Occipital lobe (tissue), 1 donor: ENCODE measurements at regions not wholly inside any gene's neighbourhood (a gene's known extent, or its start where the extent isn't known, plus 50 kb on each side); places are given as distances from the start of the nearest gene placed in this dataset.
"Not testable (repeated sequence)": the region's sequence is repeated elsewhere in the genome, so short reads cannot be mapped to it uniquely, and the experiment has no call there.

ENCODE experiments used
- DNase-seq: peaks from one replicate; lab custom pipeline; 2025; lab: John Stamatoyannopoulos, UW

DNA sequence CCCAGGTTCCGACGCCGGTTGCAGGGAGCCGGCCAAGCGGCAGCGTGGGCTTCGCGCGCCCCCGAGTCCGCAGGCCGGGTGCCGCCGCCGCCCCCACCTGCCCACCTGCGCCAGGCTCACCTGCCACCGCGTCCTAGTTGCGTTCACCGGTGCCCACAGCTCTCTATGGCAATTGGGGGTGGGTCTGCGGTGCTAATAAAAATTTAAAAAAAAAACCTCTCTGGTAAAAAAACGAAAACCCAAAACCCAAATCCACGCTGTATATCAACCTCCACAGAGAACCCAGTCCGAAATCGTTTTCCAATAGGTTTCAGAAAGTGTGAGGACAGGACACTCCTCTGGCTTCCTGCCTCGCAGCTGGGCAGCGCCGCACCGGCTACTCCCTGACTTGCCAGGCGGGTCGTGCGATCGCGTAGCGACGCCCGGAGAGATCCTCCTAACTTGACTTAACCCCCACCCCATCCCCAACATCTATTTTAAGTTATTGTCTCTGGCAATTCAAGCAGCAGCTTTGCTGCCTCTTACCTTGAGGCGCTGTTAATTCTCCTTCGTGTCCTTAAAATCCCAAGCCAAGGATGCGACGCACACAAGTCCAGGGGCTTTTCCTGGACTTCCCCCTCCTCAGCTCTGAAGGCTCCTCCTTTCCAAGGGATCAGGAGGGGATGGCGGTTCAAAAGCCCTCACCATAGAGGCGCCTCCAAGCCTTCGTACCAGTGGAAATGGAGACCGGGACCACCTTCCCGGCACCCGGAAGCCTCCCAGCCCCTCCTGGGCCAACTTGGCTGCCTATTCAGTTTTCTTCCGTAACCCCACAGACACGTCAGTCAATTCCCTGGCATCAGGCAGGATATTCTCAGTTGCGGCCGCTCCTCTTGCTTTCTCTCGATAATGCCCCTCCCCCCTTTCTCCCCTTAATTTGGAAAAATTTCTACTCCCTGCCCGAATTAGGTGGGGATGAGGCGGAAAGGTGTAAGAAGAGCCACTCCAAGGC is 1639.4 kb upstream of the C9orf72 start:
- DNase-seq, result no peak

DNA sequence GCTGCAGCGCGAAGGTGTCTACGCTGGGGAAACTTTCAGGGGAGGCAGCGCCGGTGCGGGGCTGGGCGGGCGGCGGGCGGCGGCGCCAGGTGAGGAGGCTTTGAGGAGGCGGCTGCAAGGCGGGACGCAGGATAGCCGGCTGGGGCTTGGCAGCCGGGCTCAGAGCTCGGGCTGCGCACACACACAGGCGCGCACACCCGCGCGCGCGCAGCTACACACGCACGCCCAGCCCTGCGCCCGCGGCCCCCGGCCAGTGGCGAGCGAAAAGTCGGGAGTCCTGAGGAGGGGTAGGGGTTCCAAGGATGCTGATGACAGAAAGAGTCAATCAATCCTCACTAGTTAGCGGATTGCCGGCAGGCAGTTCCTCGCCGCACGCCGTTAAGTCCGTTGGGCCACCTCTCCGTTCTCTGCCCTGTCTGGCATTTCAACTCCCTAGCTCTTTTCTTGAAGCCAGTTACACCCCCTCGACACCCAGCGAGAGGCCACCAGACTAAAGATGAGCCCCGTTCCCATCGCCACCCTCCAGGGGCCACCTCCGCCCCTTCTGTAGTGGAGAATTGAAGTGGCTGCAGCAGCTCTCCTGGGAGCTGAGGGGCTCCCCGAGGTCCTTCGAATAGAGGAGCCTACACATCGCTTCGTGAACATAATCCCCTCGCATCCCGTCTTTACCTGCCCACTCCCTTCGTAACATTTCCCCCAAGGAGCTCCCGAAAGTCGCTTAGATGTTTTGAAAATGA is 1640.3 kb upstream of the C9orf72 start, which contains the start of gene LINGO2:
TSS of gene LINGO2 (minus strand) at position 185 of the 737 bp plus-strand sequence.
- DNase-seq, result peak; percentile 27

DNA sequence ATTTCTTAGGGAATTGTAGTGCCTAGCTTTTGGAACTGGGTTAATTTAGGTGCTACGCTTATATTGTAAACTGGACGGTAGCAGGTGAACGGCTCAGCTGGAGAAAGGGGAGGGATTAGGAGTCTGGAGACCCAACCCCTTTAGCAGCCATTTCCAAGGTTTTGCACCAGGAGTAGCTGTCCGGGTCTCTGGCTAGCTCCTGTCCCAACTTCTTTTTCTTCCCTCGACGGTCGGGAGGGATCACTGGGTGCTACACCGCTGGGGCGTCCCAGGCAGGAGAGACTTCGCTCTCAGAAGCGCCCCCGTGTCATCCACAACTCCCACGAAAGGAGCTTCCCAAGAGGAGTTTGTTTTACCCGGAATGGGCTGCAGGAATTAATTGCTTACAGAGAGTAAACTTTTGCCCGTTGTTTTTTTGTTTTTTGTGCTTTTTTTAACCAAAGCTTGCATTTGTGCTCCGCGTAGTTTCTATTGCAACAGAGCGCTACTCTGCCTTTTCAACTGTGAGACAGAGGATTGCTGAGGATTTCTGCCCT is 1640.9 kb upstream of the C9orf72 start:
- peak; percentile 29 for DNase-seq

DNA sequence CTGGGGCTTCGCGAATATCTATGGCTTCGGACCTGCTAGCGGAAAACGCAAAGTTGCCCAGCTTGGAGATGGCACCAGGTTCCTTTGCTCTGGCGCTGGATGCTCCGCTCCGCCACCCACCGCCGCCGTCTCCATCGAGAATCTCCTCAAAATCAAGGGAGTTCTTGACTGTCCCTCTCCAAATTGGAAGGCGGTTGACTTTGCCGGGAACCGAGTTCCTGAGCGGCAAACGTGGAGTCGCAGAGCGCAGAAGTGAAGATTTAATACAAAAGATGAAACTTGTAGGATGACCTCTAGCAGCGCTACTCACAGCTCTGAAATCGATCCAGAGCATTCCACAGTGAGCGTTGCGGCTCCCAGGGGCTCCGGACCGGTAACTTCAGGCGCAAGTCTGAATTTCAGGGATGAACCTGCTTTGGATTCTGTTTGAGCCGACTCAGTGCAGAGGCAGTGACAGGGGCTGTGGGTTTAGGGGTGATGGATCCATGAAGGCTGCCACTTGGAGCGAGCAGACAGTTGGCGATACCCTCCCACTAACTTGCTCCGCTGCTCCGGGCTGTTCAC is 1641.5 kb upstream of the C9orf72 start:
- DNase-seq, result no peak

DNA sequence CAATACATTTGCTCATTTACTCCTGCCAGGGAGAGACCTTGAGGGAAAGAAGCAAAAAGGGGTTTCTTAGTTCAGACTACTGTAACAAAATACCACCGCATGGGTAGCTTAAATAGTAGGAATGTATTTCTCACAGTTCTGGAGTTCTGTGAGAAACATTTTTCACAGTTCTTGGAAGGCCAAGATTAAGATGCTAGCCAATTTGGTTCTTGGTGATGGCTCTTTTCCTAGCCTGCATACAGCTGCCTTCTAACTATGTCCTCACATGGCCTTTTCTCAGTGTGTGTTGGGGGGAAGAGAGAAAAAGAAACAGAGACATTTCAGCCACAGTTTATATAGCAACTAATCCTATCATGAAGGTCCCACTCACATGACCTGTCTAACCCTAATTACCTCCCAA is 1644.7 kb upstream of the C9orf72 start:
- DNase-seq, result no peak

DNA sequence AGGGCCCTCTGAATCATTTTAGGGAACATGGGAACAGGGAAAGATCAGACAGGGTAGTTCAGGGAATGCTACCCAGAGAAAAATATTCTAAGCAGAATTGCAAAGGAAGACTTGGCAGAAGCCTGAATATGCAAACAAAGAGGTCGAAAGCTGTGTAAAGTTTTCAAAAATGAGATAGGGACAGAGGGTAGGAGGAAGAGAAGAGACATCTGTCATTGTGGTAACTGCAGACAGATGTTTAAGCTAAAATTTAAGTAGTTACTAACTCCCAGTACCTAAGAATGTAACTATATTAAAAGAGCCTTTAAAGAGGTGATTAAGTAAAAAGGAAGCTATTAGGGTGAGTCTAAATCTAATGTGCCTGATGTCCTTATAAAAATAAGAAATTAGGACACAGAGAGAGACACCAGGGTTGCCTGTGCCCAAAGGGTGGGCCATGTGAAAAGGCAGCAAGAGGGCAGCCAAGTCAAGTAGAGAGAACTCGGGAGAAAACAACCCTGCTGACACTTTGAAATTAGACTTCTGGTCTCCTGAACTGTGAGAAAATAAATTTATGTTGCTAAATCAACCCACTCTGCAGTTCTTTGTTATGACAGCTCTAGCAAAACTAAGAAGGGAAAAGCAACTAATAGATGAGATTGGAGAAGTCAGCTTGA is 1647.4 kb upstream of the C9orf72 start:
- no peak for DNase-seq

DNA sequence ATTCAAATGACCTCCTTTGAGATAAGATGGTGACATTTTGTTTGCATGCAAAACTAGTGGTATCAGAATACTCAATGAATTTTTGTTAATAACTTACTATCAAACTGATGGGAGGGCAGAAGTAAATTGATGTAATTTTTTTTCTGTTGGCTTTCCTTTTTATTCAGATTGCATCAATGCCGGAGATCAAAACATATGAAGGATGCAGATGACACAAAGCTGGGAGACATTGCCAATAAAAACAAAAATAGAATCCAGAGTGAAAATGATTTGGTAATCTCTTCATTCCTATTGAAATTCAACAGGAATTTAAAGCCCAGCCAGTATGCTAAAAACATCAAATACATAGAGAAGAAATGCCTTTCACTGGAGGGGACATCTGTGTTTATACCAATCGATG is 1655.3 kb upstream of the C9orf72 start:
- no peak for DNase-seq

DNA sequence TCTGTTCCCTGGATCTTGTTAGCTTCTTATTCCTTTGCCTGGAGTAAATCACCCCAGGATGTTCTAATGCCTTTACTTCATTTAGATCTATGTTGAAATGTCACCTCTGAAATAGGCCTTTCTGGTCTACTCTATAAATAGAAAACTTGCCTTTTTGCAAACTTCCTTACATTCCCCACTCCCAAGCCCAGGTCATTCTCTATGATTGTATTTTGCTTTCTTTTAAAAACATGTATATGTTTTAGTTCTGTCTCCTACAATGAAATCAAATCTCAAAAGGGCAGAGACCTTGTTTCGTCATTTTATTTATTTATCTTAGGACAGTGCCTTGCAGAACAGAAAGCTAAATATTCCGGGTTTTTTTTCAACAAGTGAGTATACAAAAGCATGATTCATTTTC is 1657.7 kb upstream of the C9orf72 start:
- no peak for DNase-seq

DNA sequence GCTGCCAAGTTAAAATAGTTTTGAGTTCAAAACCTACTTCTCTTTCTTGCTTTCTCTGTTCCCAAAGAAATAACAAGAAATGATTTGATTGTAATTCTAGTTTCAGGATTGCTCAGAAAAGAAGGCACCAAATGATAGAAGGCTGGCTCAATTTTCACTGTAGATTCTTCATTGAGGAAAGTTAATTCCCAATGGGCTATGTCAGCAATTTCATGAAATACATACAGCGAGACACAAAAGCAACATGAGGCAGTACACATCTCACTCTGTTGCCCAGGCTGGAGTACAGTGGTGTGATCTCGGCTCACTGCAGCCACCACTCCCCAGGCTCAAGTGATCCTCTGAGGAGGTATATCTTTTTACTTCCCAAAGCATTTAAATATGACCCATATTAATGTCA is 1659.9 kb upstream of the C9orf72 start:
- no peak for DNase-seq

DNA sequence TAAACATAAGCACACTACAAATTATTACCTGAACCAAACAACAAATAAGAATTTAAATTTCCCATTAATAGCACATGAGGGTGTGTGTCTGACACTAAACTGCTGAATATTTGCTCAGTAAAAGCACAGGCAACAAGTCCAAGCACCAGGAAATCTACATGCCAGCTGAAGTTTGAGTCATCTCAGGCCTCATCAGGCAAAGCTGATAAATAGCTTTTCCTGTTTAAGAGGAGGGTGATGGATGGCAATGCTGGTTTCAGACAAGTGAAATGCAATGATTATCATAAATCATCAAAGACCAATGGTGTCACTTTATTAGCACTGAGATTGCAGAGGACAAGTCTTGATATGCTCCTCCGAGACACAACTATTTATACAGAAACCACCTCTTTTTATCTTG is 1668.0 kb upstream of the C9orf72 start:
- no peak for DNase-seq

DNA sequence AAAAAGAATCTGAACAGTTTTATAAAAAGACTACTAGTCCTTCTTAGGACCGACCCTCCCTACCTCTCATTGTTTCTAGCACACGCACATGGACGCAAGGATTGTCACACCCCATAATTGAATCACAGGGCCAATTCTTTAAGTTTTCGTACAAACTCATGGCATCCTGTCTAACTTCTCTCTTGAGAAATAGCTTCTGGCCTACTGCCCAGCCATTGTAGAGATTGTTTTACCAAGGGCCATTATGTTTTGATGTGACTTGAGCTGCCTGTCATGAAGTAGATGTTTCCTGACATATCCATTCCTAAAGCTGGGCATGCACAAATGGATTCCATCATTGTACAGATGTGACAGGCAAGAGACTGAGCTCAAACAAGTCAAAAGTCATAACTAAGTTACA is 1672.1 kb upstream of the C9orf72 start:
- DNase-seq, result no peak

DNA sequence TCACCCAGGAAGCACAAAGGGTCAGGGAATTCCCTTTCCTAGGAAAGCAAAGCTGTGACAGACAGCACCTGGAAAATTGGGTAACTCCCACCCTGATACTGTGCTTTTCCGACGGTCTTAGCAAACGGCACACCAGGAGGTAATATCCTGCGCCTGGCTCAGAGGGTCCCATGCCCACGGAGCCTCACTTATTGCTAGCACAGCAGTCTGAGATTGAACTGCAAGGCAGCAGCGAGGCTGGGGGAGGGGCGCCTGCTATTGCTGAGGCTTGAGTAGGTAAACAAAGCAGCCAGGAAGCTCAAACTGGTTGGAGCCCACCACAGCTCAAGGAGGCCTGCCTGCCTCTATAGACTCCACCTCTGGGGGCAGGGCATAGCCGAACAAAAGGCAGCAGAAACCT is 1697.1 kb upstream of the C9orf72 start:
- DNase-seq, result not testable (repeated sequence)

DNA sequence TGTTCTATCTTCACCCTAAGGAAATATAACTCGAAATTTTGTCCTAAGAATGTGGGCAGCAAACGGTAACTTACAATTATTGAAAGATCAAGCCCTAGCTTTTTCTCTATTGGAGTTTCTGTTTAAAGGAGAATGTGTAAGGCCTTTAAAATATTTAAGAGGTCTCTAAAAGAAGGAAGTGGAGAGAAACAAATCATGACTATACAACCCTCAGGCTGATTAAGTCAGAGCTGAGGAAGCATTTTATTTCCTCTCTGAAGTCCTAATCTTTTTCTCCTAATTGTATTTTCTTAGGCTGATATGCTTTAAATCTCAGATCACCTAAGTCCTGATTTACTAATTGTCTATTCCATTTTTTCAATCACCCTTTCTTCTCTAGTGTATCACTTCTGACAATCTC is 1708.8 kb upstream of the C9orf72 start:
- no peak for DNase-seq

DNA sequence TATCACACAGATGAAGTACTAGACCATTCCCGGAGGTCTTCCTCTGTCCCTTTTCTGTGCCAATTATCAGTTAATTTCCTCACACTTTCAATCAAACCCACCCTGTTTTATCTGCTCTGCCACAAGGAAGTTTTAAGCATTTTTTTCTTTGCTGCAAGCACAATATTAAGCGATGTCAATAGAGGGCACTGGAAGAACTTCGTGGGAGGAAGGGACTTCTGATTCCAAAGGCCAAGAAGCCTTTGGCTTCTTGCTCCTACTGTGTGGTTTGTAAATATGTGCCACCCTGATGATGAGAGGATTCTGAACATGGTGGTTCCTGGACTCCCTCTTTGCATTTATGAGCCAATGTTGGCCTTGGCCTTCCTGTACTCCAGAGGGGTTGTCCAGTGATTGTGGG is 1712.5 kb upstream of the C9orf72 start:
- no peak for DNase-seq

DNA sequence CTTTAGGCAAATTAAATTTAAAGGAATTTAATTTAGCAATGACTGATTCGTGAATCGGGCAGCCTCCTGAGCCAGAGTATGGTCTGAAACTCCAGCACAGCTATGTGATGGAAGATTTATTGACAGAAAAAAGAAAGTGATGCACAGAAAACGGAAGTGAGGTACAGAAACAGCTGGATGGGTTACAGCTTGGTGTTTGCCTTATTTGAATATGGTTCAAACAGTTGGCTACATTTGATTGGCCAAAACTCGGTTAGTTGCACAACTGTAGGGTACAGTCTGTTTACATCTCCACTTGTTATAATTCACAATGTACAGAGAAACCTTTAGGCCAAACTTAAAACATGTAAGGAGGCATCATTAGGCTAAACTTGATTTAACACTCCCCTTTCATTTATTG is 1716.1 kb upstream of the C9orf72 start:
- DNase-seq, result no peak

DNA sequence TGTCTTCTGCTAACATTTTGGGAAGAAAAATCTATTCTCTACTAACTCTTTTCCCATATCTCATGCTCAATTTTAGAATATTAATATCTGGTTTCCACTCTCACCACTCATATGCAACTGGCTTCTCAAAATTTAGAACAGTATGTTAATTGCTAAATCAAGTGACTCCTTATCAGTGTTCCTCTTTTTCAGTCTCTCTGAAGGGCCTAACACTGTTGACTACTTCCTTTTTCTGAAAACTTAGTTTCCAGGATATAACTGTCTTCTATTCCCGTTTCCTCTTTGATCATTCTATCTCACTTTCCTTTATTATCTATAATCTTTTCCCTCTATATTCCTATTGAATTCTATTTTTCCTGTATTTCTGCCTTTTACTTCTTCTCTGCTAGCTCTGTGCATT is 1717.2 kb upstream of the C9orf72 start:
- DNase-seq, result no peak

DNA sequence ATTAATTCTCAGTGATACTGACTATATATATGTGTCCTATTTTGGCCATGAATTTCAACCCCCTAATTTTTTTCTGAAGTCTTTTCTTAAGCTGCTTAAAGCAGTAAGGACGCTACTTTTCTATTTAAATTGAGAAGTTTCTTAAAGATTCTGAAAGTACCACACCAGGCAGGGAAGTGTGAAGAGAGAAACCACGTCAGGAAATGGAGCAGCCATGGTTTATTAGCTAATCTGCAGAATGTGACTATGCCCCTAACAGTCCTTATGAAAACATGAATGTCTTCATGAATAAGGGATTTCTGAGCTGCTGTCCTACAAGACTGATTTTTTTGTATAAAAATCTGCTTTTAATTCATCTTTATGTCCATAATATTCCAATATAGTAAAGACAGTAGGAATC is 1724.3 kb upstream of the C9orf72 start:
- DNase-seq, result no peak

DNA sequence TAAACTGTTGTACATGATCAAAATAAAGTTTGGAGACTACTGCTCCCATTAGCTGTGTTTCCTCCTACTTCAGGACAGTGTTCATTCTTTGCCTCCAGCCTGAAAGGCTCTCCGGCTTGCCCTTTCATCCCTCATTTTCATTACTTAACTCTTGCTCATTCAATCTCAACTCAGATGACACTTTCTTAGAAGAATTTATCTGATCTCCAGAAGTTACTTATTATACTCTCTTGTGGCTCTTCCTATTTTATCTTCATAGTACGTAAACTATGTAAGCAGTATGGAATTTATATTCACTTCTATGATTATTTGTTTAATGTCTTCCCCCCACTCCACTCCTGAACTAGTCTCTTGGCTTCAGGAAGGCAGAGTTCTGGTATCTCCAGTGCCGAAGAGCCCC is 1737.9 kb upstream of the C9orf72 start:
- DNase-seq, result no peak

DNA sequence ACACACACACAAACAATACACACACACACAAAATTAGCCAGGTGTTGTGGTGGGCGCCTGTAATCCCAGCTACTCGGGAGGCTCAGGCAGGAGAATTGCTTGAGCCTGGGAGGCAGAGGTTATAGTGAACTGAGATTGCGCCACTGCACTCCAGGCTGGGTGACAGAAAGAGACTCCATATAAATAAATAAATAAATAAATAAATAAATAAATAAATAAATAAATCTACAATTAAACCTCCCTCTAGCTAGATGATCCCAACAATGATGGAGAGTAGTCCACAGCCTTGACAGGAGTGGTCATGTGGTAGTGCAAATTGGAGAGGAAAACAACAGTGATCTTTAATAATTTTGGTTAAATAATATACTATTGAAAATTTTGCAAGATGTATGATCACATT is 1739.0 kb upstream of the C9orf72 start:
- no peak for DNase-seq

DNA sequence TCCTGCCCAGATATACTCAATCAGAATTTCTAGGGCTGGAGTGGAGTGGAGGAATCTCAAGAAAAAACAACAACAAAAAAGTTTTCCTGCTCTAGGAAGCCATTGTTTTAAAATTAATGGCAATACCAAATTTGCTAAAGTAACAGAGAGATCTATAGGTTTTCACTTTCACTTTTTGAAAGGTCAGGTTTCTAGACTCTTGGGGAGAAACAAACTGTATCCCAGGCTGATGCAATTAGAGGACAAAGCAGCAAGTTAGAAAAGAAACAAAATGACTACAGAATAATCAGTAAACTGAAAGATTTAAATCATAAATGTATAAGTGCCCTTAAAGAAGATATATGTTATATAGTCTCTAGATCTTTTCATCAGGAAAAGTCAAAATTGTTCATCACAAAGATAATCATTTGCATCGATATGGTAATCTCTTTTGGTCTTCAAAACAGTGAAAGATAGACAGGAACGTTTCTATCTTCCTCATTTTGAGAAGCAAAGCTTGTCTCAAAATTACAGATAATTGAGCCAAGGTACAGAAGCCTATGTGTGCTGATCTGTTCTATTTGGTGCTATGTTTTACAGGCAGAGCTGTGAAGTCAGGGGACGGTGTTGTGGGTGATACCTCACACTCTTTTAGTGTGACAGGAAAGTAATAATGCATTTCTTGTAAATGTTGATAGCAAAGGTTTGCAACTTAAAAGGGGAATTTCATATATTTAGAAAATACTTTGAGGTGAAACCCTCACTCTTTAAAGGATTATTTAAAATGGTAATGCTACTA is 1746.6 kb upstream of the C9orf72 start:
- DNase-seq, result no peak

DNA sequence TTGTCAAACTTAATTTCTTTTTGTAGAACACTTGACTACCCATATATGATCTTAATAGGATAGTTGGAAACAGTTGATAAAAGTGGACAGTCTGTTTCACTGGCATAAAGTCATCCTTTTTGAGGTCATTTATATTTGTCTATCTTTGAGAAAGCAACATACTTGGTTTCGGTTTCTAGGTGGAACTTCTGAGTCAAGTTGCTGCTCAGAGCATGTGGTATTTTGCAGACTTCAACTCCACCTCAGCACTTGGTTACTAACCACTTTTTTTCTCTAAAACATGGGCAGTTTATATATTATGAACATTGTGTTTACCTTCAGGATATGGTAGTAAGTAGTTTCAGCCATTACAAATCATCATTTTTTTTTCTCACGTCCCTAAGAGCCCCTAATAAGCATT is 1749.0 kb upstream of the C9orf72 start:
- no peak for DNase-seq
